Stomach (tissue), 8 donors: ENCODE measurements at regions not wholly inside any gene's neighbourhood (a gene's known extent, or its start where the extent isn't known, plus 50 kb on each side); places are given as distances from the start of the nearest gene placed in this dataset.

Experiments
- DNase-seq, 2 donors: peaks; one replicate each; pipeline versions ENCODE4 v3.0.0 to v3.0.0-alpha.2; 2013 to 2019
- H3K27ac ChIP-seq, 5 donors: fragments of 200-600 bp in 4 of 5; sonication (generic) in 4 of 5; one replicate each; pipeline ENCODE4 v1.5.1; 2013 to 2019; ENCODE audit warnings: mild to moderate bottlenecking in 1 of 5, moderate library complexity in 1 of 5
- H3K27me3 ChIP-seq, 3 donors: fragments of 200-600 bp; sonication (generic); one replicate each; pipeline ENCODE4 v1.5.1; 2017 to 2019; ENCODE audit warnings: mixed run types in 1 of 3
- H3K36me3 ChIP-seq, 4 donors: fragments of 200-600 bp; sonication (generic); 1 replicate in 3 of 4; 2 replicates in 1 of 4; pipeline ENCODE4 v1.5.1; 2016 to 2019
- H3K4me1 ChIP-seq, 4 donors: fragments of 200-600 bp; sonication (generic); one replicate each; pipeline ENCODE4 v1.5.1; 2016 to 2019
- H3K4me3 ChIP-seq, 4 donors: fragments of 200-600 bp; sonication (generic) in 3 of 4; one replicate each; pipeline ENCODE4 v1.5.1; 2016 to 2019; ENCODE audit warnings: mild to moderate bottlenecking in 1 of 4
- H3K9me3 ChIP-seq, 4 donors: fragments of 200-600 bp; sonication (generic); one replicate each; pipeline ENCODE4 v1.5.1; 2016 to 2019
- EP300 ChIP-seq: sonication (generic); formaldehyde crosslinking; IDR thresholded peaks from one replicate; pipeline ENCODE4 v1.6.1; 2017; ENCODE audit warnings: antibody characterized with exemption
- POLR2A ChIP-seq, 4 donors: fragments of 450-650 bp; IDR thresholded peaks; one replicate each; pipeline ENCODE4 v1.6.1; 2016; ENCODE audit warnings: antibody characterized with exemption in 4 of 4, control low read depth in 2 of 4, mild to moderate bottlenecking in 1 of 4, moderate library complexity in 1 of 4
- POLR2AphosphoS5 ChIP-seq, 3 donors: sonication (generic); formaldehyde crosslinking; IDR thresholded peaks; one replicate each; pipeline ENCODE4 v1.6.1; 2016; ENCODE audit warnings: antibody characterized with exemption in 3 of 3
- WGBS, 5 donors: extraction: QIAGEN DNeasy Blood & Tissue Kit in 3 of 5; methylation state at CpG; one replicate each; pipeline versions ENCODE4 v1.1.5 to v1.1.7; 2013 to 2018; 5-methylcytosine and 5-hydroxymethylcytosine counted together
- intact Hi-C: fragments of 100-400 bp; cut with DNase I; formaldehyde crosslinking; loops from one replicate; pipeline ENCODE4 v1.15.1; 2023; ENCODE audit warnings: low total_unique reads
- TF ChIP-seq, protein P1 (sequence below), 7 experiments: fragments of 450-650 bp in 4 of 7; fragments of 200-600 bp in 3 of 7; sonication (generic) in 3 of 7; IDR thresholded peaks; one replicate each; pipeline ENCODE4 v1.5.1; 2016 to 2019; ENCODE audit warnings: antibody characterized with exemption in 7 of 7, control low read depth in 2 of 7, mild to moderate bottlenecking in 1 of 7
- donor health status: healthy with polysubstance abuse.
- donor health status: Bipolar disorder and iron deficiency.
- donor health status: healthy.

DNA sequence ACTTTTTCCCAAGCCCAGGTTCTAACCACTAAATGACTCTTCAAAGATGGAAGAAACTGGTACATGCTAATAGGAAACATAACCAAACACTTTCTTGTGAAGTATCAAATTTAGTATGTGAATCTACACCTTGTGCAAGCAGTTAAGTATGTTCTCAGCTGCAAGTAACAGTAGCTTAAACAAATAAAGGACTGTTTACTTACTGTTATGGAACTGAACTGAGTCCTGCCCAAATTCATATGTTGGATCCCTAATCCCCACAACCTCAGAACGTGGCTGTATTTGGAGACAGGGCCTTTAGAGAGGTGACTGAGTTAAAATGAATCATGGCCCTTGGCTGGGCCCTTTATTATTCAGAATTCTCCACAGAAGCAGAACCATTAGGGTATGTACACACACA, 178.7 kb downstream of the KDR start:
- Histone ChIP-seq H3K36me3 (no peaks in the 10 kb centered on the region), H3K9me3 (no peaks in the 10 kb centered on the region), H3K27ac (no peak overlapping the region), H3K4me3 (no peak overlapping the region), H3K4me1 (no peaks in the 10 kb centered on the region), H3K27me3 (no peaks in the 10 kb centered on the region)
- intact Hi-C loops = no loop called here
- 20 to 59% (median 32%) methylated on average over 1 of the region's 1 CpG for WGBS, 5 donors
- TF ChIP-seq, protein P1, sequence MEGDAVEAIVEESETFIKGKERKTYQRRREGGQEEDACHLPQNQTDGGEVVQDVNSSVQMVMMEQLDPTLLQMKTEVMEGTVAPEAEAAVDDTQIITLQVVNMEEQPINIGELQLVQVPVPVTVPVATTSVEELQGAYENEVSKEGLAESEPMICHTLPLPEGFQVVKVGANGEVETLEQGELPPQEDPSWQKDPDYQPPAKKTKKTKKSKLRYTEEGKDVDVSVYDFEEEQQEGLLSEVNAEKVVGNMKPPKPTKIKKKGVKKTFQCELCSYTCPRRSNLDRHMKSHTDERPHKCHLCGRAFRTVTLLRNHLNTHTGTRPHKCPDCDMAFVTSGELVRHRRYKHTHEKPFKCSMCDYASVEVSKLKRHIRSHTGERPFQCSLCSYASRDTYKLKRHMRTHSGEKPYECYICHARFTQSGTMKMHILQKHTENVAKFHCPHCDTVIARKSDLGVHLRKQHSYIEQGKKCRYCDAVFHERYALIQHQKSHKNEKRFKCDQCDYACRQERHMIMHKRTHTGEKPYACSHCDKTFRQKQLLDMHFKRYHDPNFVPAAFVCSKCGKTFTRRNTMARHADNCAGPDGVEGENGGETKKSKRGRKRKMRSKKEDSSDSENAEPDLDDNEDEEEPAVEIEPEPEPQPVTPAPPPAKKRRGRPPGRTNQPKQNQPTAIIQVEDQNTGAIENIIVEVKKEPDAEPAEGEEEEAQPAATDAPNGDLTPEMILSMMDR (IDR thresholded peaks at IDR 0.05) = no peak
- TF ChIP-seq POLR2A (IDR thresholded peaks at IDR 0.05) (no peak), POLR2AphosphoS5 (IDR thresholded peaks at IDR 0.05) (no peak), EP300 (no peak)
- no peak for DNase-seq

DNA sequence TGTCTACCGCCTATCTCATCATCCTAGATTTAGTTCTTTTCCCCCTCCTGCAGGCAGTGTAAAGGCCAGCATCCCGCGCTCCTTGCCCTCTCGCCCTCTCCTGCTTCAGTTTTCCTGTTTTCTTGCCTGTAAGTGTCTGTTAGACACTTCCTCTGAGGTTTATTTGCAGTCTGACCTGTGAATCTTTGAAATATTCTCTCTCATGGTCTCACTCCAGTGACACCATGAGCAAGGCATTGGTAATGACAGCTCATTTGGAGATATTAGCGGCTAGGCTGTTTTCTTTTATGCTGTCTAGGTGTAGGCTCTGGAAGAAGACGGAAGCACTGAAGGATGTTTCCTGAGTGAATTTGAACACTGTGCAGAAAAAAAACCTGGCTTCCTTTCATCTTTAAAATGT, 179.6 kb downstream of the KDR start:
- WGBS, 5 donors = 72 to 84% (median 79%) methylated on average over 6 of the region's 6 CpGs
- Histone ChIP-seq H3K9me3 (no peaks in the 10 kb centered on the region), H3K27ac (no peak overlapping the region), H3K4me3 (no peak overlapping the region), H3K27me3 (no peaks in the 10 kb centered on the region), H3K36me3 (no peaks in the 10 kb centered on the region), H3K4me1 (no peaks in the 10 kb centered on the region)
- DNase-seq = peak in 1 of 2 donors; percentile 30
- TF ChIP-seq, protein P1 (IDR thresholded peaks at IDR 0.05) = no peak
- TF ChIP-seq POLR2A (IDR thresholded peaks at IDR 0.05) (no peak), POLR2AphosphoS5 (IDR thresholded peaks at IDR 0.05) (no peak), EP300 (no peak)
- intact Hi-C loops = no loop called here

DNA sequence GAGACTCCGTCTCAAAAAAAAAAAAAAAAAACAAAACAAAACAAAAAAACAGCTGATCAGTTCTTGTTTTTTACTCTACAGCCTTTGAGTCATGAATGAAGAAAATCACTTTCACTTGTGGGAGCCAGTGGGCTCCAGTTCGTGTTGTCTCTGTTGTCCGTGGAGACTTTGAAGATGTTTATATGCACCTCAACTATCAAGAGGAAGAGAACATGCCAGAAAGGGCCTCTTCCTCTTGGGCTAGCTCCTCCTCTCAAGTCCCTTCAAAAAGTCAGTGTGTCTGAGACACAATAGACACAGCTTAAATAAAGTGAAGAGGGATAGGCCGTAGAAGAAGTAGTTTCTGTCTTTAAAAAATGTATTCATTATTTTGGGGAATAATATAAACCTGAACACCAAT, 182.7 kb downstream of the KDR start:
- Histone ChIP-seq H3K9me3 (no peaks in the 10 kb centered on the region), H3K4me1 (no peaks in the 10 kb centered on the region), H3K4me3 (no peak overlapping the region), H3K27me3 (no peaks in the 10 kb centered on the region), H3K36me3 (no peaks in the 10 kb centered on the region), H3K27ac (no peak overlapping the region)
- TF ChIP-seq POLR2AphosphoS5 (IDR thresholded peaks at IDR 0.05) (no peak), POLR2A (IDR thresholded peaks at IDR 0.05) (no peak), EP300 (no peak)
- TF ChIP-seq, protein P1 (IDR thresholded peaks at IDR 0.05) = no peak
- WGBS, 5 donors = 41 to 63% (median 54%) methylated on average over 3 to 4 of the region's 4 CpGs
- intact Hi-C loops = no loop called here
- DNase-seq = peak in 1 of 2 donors; percentile 73

DNA sequence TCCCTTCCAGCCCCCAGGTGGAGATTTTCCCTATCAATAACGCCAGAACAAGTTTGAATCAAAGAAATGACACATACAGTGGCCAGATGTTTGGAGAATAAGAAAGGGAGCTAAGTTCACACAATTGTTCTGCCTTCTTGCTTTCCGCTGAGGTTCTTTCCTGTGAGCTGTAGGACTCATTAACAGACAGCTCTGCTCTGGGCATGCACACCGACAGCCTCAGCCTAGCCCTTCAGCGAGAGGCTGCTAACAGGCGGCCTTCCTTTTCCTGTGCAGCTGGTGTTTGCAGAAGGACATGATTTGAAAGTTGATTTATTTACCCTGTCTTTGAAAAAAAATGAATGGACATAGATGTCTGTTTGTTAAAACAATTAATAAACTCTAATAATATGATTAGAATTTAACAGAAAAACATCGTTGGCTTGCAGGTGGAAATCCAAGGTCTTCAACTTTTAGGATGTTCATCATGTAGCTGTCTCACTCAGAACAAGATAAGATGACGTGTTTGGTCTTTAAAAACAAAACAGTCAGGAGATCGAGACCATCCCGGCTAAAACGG, 183.3 kb downstream of the KDR start:
- H3K36me3 ChIP-seq = no peaks in the 10 kb centered on the region
- no peak for TF ChIP-seq EP300
- TF ChIP-seq POLR2AphosphoS5 (IDR thresholded peaks at IDR 0.05) = no peak
- TF ChIP-seq, protein P1 (IDR thresholded peaks at IDR 0.05) = no peak
- TF ChIP-seq POLR2A (IDR thresholded peaks at IDR 0.05) = no peak
- intact Hi-C loops = no loop called here
- no peaks in the 10 kb centered on the region for H3K9me3 ChIP-seq
- no peaks in the 10 kb centered on the region for H3K4me1 ChIP-seq
- H3K27me3 ChIP-seq = peaks cover 0 to 4% (median 0%) of the 10 kb centered on the region in 3 donors
- peak in 1 of 2 donors; percentile 73 for DNase-seq
- H3K27ac ChIP-seq = no peak overlapping the region
- no peak overlapping the region for H3K4me3 ChIP-seq
- WGBS, 5 donors = 18 to 49% (median 36%) methylated on average over 10 of the region's 10 CpGs
